ENCODE measurements at regions not wholly inside any gene's neighbourhood (a gene's known extent, or its start where the extent isn't known, plus 50 kb on each side); places are given as distances from the start of the nearest gene placed in this dataset.

DNA sequence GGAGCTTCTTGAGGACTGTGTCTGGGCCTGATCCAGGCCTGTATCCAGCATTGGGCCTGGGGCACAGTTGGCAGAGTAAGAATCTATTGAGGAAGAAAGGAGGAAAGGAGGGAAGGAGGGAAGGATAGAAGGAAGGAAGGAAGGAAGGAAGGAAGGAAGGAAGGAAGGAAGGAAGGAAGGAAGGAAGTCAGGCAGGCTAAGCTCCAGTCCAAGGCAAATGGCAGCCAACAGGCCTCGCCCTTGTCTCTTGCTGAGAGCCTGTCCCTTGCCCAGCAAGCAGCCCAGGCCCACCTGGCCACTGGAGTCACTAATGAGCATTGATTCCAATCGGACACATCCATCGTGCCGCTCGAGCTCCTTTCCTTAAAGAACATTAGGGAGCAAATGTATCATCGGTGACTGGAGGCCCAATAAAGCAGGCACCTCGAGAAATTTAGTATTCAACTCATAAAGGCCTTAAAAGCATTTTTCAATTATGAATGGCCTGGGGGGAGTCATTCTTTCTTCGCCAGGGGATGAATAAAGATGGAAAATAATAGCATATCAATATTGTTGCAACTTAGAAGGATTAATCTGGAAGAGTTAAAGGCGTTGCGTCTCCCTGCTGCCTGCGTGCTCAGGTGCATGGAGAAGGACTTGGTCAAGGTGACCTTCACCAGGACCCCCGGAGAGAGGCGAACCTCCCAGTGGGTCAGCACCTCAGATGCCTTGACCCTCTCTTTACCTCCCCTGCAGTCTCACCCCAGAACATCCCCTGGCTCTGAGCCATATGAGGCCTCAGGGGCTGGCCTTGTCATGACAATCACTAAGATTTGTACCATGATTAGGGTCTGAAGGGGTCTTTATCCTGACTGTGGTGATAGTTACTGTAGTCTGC lies 144.5 kb upstream of the RUNX3 start:
- H3K9me3 ChIP-seq = peaks cover 3% of the 10 kb centered on the region
- no peak overlapping the region for H3K4me3 ChIP-seq
- in situ Hi-C loops (cut with MboI; ENCODE audit: low sequenced_read_pairs) = no loop called here
- no peak for DNase-seq (ENCODE audit: low spot score in 2 of 2)
- no peaks in the 10 kb centered on the region for H3K4me1 ChIP-seq
- no peaks in the 10 kb centered on the region for H3K27me3 ChIP-seq (ENCODE audit: low read depth)
- H3K36me3 ChIP-seq (replicated peaks) = no peaks in the 10 kb centered on the region

DNA sequence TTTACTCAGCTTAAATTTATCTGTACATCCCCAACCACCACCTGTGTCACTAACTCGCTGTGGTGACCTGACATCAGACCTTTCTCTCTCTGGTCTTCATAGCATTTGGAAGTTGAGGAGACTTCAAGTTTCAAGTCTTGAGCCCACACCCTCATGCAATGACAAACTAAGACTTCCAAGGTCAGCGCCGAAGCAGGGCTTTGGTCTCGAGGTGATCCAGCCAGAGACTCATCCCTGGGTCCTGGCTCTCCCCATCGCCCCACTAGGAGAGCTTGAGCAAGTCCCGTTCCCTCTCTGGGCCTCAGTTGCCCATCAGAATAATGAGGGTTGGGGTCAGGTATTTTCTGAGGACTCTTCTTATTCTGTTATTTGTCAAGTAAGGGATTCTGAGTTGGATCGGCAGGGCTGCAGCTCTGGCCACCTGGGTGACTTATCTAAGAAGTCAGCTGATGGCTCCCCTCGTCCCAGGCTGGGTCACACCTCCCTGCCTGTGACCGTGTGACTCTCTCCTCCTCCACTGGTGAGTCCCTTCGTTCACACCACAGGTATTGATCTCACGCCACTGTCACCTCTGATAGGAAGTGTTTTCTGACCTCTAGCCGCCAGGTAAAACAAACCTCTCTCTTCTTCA lies 143.7 kb upstream of the RUNX3 start:
- no peak for DNase-seq (ENCODE audit: low spot score in 2 of 2)
- Histone ChIP-seq H3K4me1 (no peaks in the 10 kb centered on the region), H3K9me3 (peaks cover 3% of the 10 kb centered on the region), H3K36me3 (replicated peaks) (no peaks in the 10 kb centered on the region), H3K4me3 (no peak overlapping the region), H3K27me3 (ENCODE audit: low read depth) (no peaks in the 10 kb centered on the region)
- in situ Hi-C loops (cut with MboI; ENCODE audit: low sequenced_read_pairs) = no loop called here

DNA sequence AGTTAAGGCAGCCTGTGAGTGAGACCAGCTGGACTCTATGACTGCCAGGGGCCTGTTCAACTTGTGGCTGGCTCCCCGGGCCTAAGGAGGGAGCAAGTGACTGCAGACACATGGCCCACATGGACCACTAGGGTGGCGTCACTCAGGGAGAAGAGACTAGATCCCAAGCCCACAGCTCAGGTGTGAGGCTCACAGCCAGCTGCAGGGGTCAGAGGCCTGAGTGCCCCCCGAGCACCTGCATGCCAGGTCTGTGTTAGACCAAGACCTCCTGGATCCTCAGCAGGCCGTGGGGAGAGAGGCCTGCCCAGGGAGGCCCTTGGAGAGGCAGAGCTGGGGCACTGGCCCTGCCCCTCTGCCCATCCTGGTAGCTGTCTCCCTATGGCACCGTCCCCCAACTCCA lies 142.4 kb upstream of the RUNX3 start:
- H3K4me1 ChIP-seq = no peaks in the 10 kb centered on the region
- no peak overlapping the region for H3K4me3 ChIP-seq
- no peaks in the 10 kb centered on the region for H3K36me3 ChIP-seq (replicated peaks)
- in situ Hi-C loops (cut with MboI; ENCODE audit: low sequenced_read_pairs) = no loop called here
- peaks cover 3% of the 10 kb centered on the region for H3K9me3 ChIP-seq
- DNase-seq (ENCODE audit: low spot score in 2 of 2) = no peak
- no peaks in the 10 kb centered on the region for H3K27me3 ChIP-seq (ENCODE audit: low read depth)

DNA sequence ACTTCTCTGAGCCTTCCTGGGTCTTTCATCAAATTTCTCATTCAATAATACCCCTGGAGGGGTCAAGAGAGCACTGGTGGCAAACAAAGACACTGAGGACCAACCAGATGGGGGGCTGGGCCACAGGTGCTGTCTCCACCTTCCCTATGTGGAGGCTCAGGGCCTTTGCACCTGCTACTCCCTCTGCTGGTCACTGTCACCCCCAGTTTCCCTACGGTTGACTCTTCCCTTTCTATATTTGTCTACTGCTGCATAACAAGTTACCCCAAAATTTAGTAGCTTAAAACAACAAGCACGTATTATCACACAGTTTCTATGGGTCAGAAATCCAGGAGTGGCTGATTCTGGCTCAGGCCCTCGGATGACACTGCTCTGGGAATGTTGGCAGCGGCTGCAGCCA lies 138.8 kb upstream of the RUNX3 start:
- H3K36me3 ChIP-seq (replicated peaks) = no peaks in the 10 kb centered on the region
- no peaks in the 10 kb centered on the region for H3K4me1 ChIP-seq
- no peaks in the 10 kb centered on the region for H3K27me3 ChIP-seq (ENCODE audit: low read depth)
- no peaks in the 10 kb centered on the region for H3K9me3 ChIP-seq
- in situ Hi-C loops (cut with MboI; ENCODE audit: low sequenced_read_pairs) = no loop called here
- DNase-seq (ENCODE audit: low spot score in 2 of 2) = no peak
- no peak overlapping the region for H3K4me3 ChIP-seq

DNA sequence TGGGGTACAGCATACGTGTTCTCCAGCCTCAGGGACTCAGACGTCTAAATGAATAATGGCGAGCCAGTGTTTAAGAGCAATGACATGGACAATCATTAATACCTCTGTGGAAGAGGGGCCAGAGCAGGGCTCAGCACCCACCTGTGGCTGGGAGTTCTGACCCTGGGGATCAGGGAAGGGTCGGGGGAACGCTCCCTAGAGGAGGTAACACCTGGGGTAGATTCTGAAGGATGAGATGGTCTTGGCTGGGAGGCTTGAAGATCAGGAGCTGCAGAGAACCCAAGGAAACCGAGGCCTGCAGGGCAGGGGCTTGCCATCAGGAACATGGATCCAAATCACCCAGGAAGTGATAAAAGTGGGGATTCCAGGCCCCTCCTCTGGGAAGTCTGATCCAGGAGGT lies 138.2 kb upstream of the RUNX3 start:
- Histone ChIP-seq H3K27me3 (ENCODE audit: low read depth) (no peaks in the 10 kb centered on the region), H3K4me1 (no peaks in the 10 kb centered on the region), H3K9me3 (no peaks in the 10 kb centered on the region), H3K4me3 (no peak overlapping the region), H3K36me3 (replicated peaks) (no peaks in the 10 kb centered on the region)
- no peak for DNase-seq (ENCODE audit: low spot score in 2 of 2)
- in situ Hi-C loops (cut with MboI; ENCODE audit: low sequenced_read_pairs) = no loop called here

DNA sequence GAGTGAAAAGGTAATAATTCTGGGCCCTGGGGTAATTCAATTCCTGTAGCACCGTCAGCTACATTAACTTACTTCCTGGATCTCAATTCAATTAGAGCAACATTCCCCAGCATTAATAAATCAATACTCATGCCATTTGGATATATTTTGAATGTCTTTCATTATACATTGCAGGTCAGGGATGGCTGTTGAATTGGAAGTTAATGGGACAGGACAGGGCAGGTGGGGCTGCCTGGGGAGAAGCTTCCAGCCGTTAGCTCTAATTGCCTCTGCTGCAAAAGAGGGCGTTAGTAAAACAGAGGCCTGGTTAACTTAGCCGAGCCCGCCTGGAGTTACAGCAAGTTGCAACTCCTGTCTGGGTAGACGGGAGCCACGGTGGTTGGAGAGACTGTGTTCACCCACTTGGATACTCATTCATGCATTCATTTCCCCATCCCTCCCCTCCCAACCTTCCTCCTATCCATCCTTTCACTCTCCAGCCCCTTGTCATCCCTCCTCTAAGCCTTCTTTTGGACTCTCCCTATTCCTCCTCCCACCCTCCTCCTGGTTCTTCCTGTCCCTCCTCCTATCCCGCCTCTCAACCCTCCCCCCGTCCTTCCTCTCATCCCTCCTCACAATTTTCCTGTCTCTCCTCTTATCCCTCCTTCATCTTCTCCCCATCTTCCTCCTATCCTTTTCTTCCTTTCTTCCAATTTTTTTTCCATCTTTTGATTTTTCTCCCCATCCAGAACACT lies 137.6 kb upstream of the RUNX3 start:
- no peaks in the 10 kb centered on the region for H3K4me1 ChIP-seq
- H3K27me3 ChIP-seq (ENCODE audit: low read depth) = no peaks in the 10 kb centered on the region
- in situ Hi-C loops (cut with MboI; ENCODE audit: low sequenced_read_pairs) = no loop called here

DNA sequence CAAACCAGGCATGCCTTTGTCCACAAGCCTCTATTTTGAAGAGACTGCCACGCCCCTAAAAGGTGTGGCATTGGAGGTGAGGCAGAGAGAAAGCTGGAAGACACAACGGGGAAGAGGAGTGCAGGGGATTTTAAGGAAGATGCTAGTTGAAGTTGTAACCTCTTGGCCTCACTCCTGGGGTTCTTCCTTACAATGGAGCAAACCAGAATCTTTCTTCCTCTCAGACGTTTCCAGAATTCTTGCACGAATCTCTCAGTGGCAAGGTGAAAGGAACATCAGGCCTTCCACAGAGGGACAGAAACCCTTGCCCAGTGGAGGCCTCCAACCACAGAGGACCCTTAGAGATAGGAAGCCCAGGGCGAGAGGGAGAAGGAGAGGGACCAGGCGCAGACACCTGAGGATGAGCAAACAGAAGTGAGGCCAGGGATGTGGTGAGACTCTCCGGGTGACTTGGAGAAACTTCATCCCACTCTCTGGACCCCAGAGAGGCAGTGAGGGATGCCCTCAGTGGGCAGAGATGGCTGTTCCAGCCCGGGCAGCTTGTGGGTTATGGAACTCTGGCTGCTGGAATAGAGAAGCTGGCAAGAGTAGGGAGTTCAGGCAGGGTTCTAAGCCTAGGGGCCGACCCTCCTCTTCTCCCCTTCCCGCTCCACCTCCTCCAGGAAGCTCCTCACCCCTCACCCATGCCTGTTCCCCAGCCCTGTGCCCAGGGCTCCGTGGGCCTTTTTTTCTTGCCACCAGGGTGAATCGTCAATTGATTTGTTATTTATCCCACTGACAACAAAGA lies 136.8 kb upstream of the RUNX3 start:
- in situ Hi-C loops (cut with MboI; ENCODE audit: low sequenced_read_pairs) = no loop called here

More for the DNA sequence above, 137.6 kb upstream of the RUNX3 start:
- Histone ChIP-seq H3K36me3 (replicated peaks) (no peaks in the 10 kb centered on the region), H3K4me3 (no peak overlapping the region), H3K9me3 (no peaks in the 10 kb centered on the region)
- no peak for DNase-seq (ENCODE audit: low spot score in 2 of 2)

DNA sequence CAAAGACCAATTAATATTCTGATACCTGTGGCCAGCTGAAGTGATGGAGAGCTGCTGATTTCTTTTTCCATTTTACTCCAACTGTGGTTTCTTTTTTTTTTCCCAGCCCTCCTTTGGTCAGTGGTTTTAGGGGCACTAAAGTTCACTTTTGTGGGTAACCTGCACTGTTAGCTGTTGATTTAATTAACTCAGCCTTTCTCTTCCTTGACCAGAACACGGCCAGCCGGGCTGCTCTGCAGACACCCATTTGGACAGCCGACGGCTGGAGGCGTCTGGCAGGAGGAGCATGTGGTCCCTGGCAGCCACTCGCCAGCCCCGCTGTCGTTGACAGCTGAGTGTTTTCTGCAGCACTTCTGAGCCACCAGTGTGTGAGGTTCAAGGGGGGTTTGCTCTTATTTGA lies 136.2 kb upstream of the RUNX3 start:
- H3K36me3 ChIP-seq (replicated peaks) = no peaks in the 10 kb centered on the region
- in situ Hi-C loops (cut with MboI; ENCODE audit: low sequenced_read_pairs) = no loop called here
- H3K27me3 ChIP-seq (ENCODE audit: low read depth) = no peaks in the 10 kb centered on the region
- no peaks in the 10 kb centered on the region for H3K4me1 ChIP-seq
- no peak overlapping the region for H3K4me3 ChIP-seq
- no peak for DNase-seq (ENCODE audit: low spot score in 2 of 2)
- no peaks in the 10 kb centered on the region for H3K9me3 ChIP-seq

More for the DNA sequence above, 136.8 kb upstream of the RUNX3 start:
- Histone ChIP-seq H3K4me3 (no peak overlapping the region), H3K27me3 (ENCODE audit: low read depth) (no peaks in the 10 kb centered on the region), H3K36me3 (replicated peaks) (no peaks in the 10 kb centered on the region), H3K9me3 (no peaks in the 10 kb centered on the region), H3K4me1 (no peaks in the 10 kb centered on the region)
- no peak for DNase-seq (ENCODE audit: low spot score in 2 of 2)

DNA sequence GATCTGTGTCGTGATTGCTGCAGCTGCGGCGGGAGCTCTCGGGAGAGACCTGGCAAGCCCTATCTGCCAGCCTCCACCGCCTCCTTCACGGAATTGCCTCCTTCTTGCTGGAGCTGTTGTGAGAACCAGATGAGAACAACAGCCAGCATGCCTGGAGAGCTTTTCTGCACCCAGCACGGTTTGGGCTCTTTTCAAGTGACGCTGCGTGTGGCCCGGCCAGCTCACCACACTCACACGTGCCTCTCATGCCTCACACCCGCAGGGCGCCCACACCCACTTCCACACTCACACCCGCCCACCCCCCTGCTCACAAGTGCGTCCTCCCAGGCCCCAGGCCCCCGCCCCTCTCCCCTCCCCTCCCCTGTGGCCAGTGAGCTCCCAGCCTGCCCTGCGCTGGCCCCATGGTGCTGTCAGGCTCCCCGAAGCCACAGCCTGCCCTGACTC lies 135.7 kb upstream of the RUNX3 start:
- H3K36me3 ChIP-seq (replicated peaks) = no peaks in the 10 kb centered on the region
- H3K9me3 ChIP-seq = no peaks in the 10 kb centered on the region
- H3K4me3 ChIP-seq = no peak overlapping the region
- no peak for DNase-seq (ENCODE audit: low spot score in 2 of 2)
- no peaks in the 10 kb centered on the region for H3K4me1 ChIP-seq
- in situ Hi-C loops (cut with MboI; ENCODE audit: low sequenced_read_pairs) = no loop called here
- no peaks in the 10 kb centered on the region for H3K27me3 ChIP-seq (ENCODE audit: low read depth)

DNA sequence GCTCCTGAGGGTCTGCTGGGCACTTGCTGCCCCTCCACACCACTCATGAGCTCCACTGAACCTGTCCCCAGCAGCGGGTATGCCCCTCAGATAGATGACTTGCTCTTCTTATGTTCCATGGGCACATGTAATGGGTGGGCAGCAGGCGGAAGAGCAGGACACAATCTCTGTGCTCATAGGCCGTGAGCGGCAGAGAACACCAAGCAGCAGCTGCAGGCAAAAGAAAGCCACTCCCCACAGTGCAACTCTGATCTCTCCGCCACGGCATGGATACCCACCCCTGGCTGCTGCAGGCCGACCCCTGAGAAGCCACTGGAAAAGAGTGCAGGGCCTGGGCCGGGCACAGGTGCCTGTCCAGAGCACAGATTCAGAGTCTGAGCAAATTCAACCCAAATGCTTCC lies 135.2 kb upstream of the RUNX3 start:
- DNase-seq (ENCODE audit: low spot score in 2 of 2) = no peak
- Histone ChIP-seq H3K4me3 (no peak overlapping the region), H3K27me3 (ENCODE audit: low read depth) (no peaks in the 10 kb centered on the region), H3K36me3 (replicated peaks) (no peaks in the 10 kb centered on the region), H3K4me1 (no peaks in the 10 kb centered on the region), H3K9me3 (no peaks in the 10 kb centered on the region)
- in situ Hi-C loops (cut with MboI; ENCODE audit: low sequenced_read_pairs) = no loop called here

DNA sequence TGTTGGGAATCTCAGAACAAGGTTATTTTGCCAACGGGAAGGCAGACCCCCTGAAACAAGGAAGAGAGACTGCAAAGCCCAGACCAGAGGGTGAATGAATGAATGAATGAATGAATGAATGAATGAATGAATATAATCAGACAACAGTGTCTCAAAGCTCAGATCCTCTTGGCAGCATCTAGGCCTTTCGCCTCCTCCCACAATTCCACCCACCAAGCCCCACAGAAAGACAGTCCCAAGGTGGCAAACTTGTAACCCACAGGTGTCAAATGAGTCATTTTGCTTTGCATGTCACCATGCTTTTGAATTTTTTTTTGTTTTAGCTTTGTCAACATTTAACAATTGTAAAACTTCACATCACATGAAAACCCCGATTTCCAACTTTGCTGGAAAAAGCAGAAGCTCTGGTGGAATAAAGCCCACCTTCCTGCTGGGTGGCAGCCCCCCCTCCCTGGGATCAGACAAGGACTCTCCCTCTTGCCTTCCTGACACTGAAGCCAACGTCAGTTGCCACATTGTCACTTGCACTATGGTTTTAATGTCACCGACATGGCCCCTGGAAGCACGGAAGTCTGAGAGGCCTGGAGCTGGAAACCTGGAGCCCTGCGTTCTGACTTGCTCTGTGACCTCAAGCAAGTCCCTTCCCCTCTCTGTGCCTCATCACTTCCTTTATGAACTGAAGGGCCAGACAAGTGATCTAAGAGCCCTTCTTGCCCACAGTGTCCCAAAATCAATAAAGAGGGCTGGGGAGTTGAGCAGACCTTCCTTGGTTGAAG lies 134.6 kb upstream of the RUNX3 start:
- in situ Hi-C loops (cut with MboI; ENCODE audit: low sequenced_read_pairs) = no loop called here
- no peak overlapping the region for H3K4me3 ChIP-seq
- DNase-seq (ENCODE audit: low spot score in 2 of 2) = no peak
- no peaks in the 10 kb centered on the region for H3K27me3 ChIP-seq (ENCODE audit: low read depth)
- H3K36me3 ChIP-seq (replicated peaks) = no peaks in the 10 kb centered on the region
- H3K4me1 ChIP-seq = no peaks in the 10 kb centered on the region
- H3K9me3 ChIP-seq = no peaks in the 10 kb centered on the region

DNA sequence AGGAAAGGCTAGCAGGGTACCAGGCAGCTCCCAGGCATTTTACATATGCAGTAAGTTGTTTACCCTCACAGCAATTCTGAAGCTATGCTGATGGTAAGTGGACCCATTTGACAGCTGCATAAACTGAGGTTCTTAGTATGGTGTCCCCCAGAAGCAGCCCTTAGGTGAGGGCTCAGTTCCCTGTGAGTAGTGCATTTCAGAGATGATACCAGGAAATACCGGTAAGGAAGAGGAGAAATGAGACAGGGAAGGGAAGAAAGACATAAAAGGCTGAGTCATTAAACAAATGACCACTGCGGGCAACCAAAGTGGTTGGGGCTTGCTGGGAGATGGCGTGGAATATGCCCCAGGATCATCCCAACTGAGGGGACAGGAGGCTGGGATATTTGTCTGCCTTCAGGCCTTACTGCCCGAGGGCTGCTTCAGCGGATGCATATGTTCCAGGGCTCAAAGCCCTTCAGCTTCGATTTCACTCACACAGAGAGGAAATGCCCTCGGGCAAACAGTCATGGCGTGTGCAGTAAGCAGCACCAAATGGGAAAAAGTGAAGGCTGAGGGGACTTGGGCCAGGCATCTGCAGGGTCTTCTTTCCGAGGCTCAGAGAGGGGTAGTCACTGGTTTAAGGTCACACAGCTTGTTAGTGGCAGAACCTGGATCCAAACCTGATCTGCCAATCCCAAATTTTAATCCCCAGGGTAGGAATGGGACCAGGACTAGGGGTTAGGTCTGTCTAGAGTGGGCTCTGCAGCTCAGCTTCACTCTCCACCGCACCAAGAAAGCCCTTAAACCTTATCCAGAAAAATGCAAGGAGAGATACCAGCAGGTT lies 133.7 kb upstream of the RUNX3 start:
- Histone ChIP-seq H3K9me3 (no peaks in the 10 kb centered on the region), H3K4me3 (no peak overlapping the region), H3K27me3 (ENCODE audit: low read depth) (no peaks in the 10 kb centered on the region), H3K4me1 (no peaks in the 10 kb centered on the region), H3K36me3 (replicated peaks) (no peaks in the 10 kb centered on the region)
- in situ Hi-C loops (cut with MboI; ENCODE audit: low sequenced_read_pairs) = no loop called here
- no peak for DNase-seq (ENCODE audit: low spot score in 2 of 2)

Measured in HAP-1 (cell line).